ENCODE measurements at regions not wholly inside any gene's neighbourhood (a gene's known extent, or its start where the extent isn't known, plus 50 kb on each side); places are given as distances from the start of the nearest gene placed in this dataset.
"Not testable (repeated sequence)": the region's sequence is repeated elsewhere in the genome, so short reads cannot be mapped to it uniquely, and the experiment has no call there.

- DNase-seq (ENCODE audit: low spot score), result no peak
Measured at GRCh38 chr6:141498977-141499376, 633.7 kb upstream of the GJE1 start.

DNA sequence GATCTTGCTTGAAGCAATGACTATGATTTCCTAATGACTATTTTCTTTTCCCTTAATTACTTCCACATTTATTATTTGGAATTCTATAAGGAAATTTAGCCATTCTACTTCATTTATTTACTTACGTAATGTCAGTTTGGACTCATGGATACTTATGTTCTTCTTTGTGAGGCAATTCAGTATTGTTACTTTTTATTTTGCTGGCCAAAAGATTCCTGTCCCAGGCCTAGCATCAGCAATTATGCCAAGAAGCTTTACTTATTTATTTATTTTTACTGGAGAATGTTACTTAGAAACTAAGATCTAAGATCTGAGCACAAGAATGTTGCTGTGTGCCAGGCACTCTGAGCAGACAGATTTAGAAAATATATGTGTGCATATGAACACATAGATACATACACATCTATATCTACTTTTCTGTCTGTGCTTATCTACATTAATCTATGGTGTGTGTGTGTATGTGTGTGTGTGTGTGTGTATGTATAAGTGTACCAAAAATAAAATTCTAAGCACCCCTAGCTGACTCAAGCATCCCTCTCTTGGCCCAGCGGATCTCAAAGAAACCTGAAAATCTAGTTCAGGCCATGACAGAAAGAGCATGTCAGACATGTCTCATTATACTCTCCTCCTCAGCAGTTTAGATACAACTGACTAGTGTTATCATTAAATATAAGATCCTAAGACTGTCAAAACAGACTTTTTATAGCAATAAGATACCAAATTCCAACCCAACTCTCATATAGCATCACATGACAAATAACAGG lies 640.0 kb upstream of the GJE1 start:
- no peak for DNase-seq (ENCODE audit: low spot score)

GRCh38 chr6:141491684-141492083 lies 641.0 kb upstream of the GJE1 start:
- DNase-seq (ENCODE audit: low spot score), result no peak

DNA sequence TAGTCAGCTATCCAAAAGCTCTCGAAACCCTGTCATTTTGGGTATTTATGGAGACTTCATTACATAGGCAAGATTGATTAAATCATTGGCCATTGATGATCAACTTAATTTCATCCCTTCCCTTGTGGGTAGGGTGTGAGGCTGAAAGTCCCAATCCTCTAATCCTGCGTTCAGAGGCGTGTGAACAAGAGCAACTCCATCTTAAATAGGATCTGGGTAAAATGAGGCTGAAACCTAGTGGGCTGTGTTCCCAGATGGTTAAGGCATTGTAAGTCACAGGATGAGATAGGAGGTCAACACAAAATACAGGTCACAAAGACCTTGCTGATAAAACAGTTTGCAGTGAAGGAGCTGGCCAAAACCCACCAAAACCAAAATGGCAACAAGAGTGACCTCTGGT lies 641.7 kb upstream of the GJE1 start:
- no peak for DNase-seq (ENCODE audit: low spot score)

GRCh38 chr6:141488488-141488887 lies 644.2 kb upstream of the GJE1 start:
- peak; percentile 3 for DNase-seq (ENCODE audit: low spot score)

- DNase-seq (ENCODE audit: low spot score), result no peak
Measured at GRCh38 chr6:141486942-141487341, 645.8 kb upstream of the GJE1 start.

- no peak for DNase-seq (ENCODE audit: low spot score)
Measured at GRCh38 chr6:141484711-141485110, 648.0 kb upstream of the GJE1 start.

DNA sequence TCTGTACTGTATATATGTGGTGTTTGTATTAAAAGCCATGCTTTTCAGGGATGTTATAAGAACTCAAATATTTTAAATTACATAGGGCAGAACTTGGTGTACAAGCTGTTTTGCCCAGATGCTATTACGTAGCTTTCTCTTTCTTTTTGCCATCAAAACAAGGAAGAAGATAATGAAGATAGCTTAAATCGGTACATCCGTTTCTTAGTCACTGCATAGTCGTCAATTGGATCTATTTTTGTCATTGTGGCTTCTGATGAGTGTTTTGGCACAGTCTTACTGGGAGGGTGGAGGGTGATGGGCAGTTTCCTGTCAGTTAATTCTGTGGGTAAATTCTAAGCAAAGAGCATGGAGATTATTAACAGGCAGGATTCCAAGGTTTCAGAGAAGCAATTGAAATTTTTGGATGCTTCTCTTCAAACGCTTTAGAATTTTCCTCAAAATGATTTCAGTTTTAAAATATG lies 649.1 kb upstream of the GJE1 start:
- DNase-seq (ENCODE audit: low spot score), result no peak

GRCh38 chr6:141482796-141483597 lies 649.7 kb upstream of the GJE1 start:
- DNase-seq (ENCODE audit: low spot score), result no peak

DNA sequence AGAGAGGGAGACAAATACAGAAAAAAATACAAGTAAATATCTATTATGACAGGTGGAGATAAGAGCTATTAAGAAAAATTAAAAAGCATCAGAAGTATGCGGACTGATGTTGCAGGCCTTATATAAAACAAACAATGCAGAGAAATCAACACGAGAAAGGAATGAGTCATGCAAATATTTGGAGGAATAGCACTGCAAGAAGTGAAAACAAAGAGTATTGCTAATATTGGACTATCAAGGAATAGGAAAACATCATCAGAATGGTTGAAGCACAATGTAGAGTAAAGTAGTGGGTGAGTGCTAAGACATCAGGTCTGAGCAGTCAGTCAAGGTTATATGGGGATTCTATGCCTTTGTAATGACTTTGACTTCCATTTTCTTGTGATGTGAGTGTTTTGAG lies 657.5 kb upstream of the GJE1 start:
- DNase-seq (ENCODE audit: low spot score), result no peak

DNA sequence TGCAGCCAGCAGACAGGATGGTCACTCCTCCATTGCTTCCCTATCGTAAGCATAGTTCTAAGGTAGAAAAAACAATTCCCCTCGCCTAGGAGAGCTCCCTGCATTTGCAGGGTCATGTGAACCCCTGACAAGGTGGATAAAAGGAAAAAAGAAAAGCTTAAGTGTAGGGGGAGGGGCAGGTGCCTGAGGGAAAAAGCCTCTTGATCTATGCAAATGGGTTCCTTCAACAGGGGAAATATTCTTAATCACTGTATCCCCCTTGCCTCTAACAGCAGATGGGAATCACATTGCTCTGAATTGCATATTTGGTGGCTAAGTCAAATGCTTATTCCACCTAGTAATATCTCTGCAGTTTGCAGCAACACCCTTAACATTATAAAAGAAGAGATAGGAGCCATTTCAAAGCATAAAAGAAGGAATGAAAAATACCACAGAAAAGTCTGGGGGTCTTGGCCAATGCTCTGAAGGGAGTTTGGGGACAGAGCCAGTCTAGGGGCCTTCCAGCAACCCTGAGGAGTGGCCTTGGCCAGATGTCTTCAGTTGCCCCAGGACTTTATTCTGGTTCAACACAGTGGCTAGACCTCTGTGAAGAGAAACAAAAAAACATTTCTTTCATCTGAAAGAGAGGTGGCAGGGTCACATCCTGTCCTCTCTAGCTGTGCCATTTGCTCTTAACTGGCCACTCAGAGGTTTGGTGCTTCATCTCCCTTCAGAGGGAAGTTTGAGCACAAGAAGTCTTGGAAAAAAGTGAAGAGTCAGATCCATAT lies 660.4 kb upstream of the GJE1 start:
- no peak for DNase-seq (ENCODE audit: low spot score)

- no peak for DNase-seq (ENCODE audit: low spot score)
Measured at GRCh38 chr6:141470810-141471209, 661.9 kb upstream of the GJE1 start.

DNA sequence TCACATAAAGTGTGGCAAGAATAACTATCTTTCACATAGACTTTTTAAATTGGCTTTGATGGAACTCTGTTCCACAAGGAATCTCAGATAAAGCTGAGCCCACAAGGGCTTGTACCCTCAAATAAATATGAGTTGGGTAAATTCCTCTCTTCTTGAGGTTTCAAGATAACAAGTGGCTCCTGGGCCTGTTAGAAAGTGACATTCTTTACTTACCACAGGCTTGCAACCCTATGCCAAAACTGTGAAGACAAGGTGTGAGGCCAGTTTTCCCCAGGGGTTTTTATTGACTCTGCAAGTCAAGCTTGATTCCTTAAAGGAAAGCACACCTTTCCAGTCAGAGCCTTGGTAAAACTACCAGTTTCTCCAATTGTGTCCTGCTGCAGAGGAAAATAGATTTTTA lies 664.8 kb upstream of the GJE1 start:
- no peak for DNase-seq (ENCODE audit: low spot score)

DNA sequence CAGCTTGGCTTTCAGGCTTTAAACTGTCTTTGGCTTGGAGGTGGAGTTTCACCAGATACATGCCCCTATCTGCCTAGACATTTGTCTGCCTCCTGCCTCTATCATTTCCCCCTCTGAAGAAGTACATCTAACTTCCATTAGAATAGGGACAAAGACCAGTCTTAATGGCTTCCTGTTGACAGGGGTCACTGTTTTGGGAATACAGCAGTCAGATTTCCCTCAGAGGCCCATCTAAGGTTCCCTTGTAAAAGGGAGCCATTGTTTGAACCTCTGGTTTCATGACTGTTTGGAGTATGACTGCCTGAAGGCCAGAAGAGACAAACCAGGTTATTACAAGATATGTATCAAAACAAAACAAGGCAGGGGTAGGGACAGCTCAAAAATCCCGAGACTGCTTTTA lies 665.7 kb upstream of the GJE1 start:
- DNase-seq (ENCODE audit: low spot score), result no peak

DNA sequence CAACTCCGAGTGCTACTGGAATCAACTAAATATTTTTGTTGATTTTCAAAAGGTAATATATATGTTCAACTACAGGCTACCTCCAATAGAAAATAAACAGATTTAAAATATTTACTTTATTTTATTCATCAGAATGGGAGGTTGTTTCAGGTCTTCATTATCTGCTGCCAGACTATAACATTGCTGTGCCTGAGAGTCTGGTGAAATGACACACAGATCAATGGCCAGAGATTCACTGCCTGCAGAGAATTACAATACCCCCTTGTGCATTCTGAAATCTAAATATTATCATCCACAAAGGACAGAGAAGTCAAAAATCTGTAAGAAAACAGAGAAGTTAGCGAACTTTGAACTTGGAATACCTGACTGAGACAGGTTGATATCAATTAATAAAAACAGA lies 667.8 kb upstream of the GJE1 start:
- DNase-seq (ENCODE audit: low spot score), result no peak

DNA sequence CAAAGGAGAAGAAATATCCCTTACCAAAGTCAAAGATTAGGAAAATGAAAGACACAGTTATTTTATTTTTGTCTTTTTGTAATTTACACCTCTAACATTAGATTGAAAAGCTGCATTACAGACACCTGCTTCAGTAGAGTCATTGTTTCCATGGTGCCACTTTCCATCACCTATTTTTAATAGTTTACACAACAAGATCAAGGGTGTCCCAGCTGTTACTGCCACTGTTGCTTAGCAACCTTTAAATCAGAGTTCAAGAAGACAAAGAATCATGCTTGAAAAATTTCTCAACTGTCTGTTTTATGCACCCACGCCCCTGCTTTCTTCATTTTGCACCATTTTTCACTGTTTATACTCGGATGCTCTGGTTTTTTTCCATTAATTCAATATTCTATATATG lies 668.2 kb upstream of the GJE1 start:
- peak; percentile 20 for DNase-seq (ENCODE audit: low spot score)

DNA sequence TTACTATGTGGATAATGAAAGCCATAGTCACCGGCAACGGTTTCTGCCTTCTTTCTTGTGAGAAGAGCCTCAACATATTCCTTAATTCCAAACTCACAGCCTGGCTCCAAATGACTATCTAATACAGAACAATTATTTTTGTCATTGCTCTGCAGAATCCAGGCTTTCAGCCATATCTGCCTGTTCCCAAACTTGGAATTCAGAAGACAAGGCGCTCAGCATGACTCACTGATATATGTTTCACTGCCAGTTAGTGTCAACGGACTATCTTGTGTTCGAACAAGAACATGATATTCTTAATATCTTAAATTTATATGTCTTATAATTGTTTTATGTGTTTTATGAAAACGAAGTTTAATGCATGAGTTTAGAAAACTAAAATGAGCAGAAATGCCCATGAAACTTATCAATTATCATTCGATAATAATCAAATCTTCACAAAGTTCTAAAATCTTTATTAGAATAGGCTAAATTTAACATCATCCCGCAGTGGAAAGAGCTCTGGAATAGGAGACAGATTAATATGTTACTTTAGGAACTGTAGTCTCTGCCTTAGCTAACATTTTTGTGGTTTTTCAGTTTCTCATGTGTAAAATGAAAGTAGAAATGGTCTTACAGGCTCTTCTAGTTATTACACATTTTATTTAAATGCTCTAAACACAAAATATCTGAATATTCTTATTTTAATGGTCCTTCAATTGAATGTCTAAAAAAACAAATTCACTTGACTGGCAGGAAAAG lies 669.3 kb upstream of the GJE1 start:
- no peak for DNase-seq (ENCODE audit: low spot score)

- DNase-seq (ENCODE audit: low spot score), result no peak
Measured at GRCh38 chr6:141460743-141461484, 671.8 kb upstream of the GJE1 start.

DNA sequence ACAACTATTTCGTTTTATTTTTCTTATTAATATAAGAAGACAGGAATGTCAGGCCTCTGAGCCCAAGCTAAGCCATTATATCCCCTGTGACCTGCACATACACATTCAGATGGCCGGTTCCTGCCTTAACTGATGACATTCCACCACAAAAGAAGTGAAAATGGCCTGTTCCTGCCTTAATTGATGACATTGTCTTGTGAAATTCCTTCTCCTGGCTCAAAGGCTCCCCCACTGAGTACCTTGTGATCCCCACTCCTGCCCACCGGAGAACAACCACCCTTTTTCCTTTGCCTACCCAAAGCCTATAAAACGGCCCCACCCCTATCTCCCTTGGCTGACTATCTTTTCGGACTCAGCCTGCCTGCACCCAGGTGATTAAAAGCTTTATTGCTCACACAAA lies 672.5 kb upstream of the GJE1 start:
- not testable (repeated sequence) for DNase-seq (ENCODE audit: low spot score)

GRCh38 chr6:141457984-141458383 lies 674.7 kb upstream of the GJE1 start:
- DNase-seq (ENCODE audit: low spot score), result not testable (repeated sequence)

DNA sequence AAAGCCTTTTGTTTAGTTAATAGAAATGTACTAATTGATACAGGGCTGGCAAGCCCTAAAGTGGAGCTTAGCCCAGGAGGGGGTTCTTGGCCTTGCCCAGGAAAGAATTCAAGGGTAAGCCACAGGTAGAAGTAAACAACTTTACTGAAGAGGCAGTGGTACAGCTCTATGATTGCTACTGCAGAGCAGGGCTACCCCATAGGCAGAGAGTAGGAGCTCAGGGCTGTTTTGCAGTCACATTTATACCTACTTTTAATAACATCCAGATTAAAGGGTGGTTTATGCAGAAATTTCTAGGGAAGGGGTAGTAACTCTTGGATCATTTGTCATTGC lies 680.4 kb upstream of the GJE1 start:
- no peak for DNase-seq (ENCODE audit: low spot score)
